CD4-positive, alpha-beta T cell (primary cell): ENCODE measurements at regions not wholly inside any gene's neighbourhood (a gene's known extent, or its start where the extent isn't known, plus 50 kb on each side); places are given as distances from the start of the nearest gene placed in this dataset.

Experiments used
- ATAC-seq: fragments of 200-7000 bp; cut with Tn5 transposase; one replicate; pipeline ENCODE4 v1.10.0; 2022; ENCODE audit warnings: mild to moderate bottlenecking; ENCODE audit not compliant: poor library complexity
- CTCF ChIA-PET: fragments of 350-600 bp; sonication (Branson Sonifier 250); formaldehyde crosslinking; loops from one replicate; lab custom pipeline; 2021; ENCODE audit warnings: antibody characterized with exemption, inconsistent platforms; lab: Charles Lee
- POLR2A ChIA-PET: fragments of 350-600 bp; sonication (Branson Sonifier 250); formaldehyde crosslinking; loops from one replicate; lab custom pipeline; 2021; ENCODE audit warnings: antibody characterized with exemption, inconsistent platforms; lab: Charles Lee
- DNase-seq, 14 experiments: peaks; one replicate each; pipeline ENCODE4 v3.0.0-alpha.2; 2013 to 2020; ENCODE audit warnings: mixed read lengths in 2 of 14
- H3K27ac ChIP-seq, 2 donors: one replicate each; pipeline versions ENCODE4 v1.5.1 to v1.7.0; 2013; ENCODE audit warnings: low read length in 2 of 2, low read depth in 1 of 2, mild to moderate bottlenecking in 1 of 2
- H3K27me3 ChIP-seq, 2 experiments: 1 replicate in 1 of 2; 2 replicates in 1 of 2; pipeline versions ENCODE4 v1.6.1 to v1.7.0; 2013; ENCODE audit warnings: low read length in 2 of 2, control low read depth in 1 of 2, mild to moderate bottlenecking in 1 of 2, moderate library complexity in 1 of 2; ENCODE audit not compliant: insufficient read depth in 2 of 2, control insufficient read depth in 1 of 2
- H3K36me3 ChIP-seq: one replicate; pipeline ENCODE4 v1.6.1; 2013; ENCODE audit warnings: low read length, control low read depth; ENCODE audit not compliant: insufficient read depth
- H3K4me1 ChIP-seq: one replicate; pipeline ENCODE4 v1.6.1; 2013; ENCODE audit warnings: low read length, control low read depth; ENCODE audit not compliant: insufficient read depth
- H3K4me3 ChIP-seq: one replicate; pipeline ENCODE4 v1.5.1; 2013; ENCODE audit warnings: mild to moderate bottlenecking, low read length, moderate library complexity
- H3K9me3 ChIP-seq, 2 experiments: 1 replicate in 1 of 2; 2 replicates in 1 of 2; pipeline versions ENCODE4 v1.6.1 to v1.7.0; 2013; ENCODE audit warnings: low read length in 2 of 2, mild to moderate bottlenecking in 2 of 2, control low read depth in 1 of 2, moderate library complexity in 1 of 2; ENCODE audit not compliant: control insufficient read depth in 1 of 2, insufficient read depth in 1 of 2
- H3K27ac Mint-ChIP-seq: one replicate; pipeline ENCODE4 v1.8.0; 2020; ENCODE audit warnings: mixed read lengths
- H3K27me3 Mint-ChIP-seq: one replicate; pipeline ENCODE4 v1.8.0; 2021; ENCODE audit warnings: mixed read lengths
- H3K36me3 Mint-ChIP-seq: one replicate; pipeline ENCODE4 v1.8.0; 2021; ENCODE audit warnings: low read depth, mixed read lengths
- H3K4me1 Mint-ChIP-seq: one replicate; pipeline ENCODE4 v1.8.0; 2021; ENCODE audit warnings: low read depth, mixed read lengths
- H3K4me3 Mint-ChIP-seq: one replicate; pipeline ENCODE4 v1.8.0; 2020; ENCODE audit warnings: mild to moderate bottlenecking, mixed read lengths
- H3K9me3 Mint-ChIP-seq: one replicate; pipeline ENCODE4 v1.8.0; 2020; ENCODE audit warnings: mixed read lengths
- intact Hi-C, 2 experiments: fragments of 100-400 bp; cut with DNase I in 1 of 2; cut with micrococcal nuclease in 1 of 2; formaldehyde crosslinking; loops; one replicate each; pipeline versions ENCODE4 v1.15.1 to v1.9.0; 2023 to 2025; cut with DNase I, micrococcal nuclease
- TF ChIP-seq, protein P1 (sequence below): fragments of 200-600 bp; IDR thresholded peaks from one replicate; pipeline ENCODE4 v1.8.0; 2022; ENCODE audit warnings: antibody characterized with exemption, mild to moderate bottlenecking

DNA sequence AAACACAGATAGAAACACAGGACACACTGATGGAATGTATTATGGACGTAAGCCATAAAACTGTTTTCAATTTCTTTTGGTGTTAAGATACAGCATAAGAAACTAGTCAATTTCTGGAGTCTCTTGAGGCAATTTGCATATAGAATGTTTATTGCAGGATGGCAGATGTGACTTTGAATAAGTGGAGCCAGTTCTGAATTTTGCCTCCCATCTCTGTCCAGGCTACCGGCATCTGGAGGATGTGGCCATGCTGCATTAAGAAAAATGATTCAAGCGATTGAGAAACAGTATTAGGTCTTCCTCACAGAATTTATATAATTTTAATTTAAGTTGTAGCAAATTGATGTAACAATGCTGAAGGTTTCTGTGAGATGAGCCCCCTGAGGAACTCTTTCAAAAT lies 81.5 kb downstream of the CHST2 start:
- Histone ChIP-seq H3K4me3 (no peak overlapping the region), H3K4me1 (no peaks in the 10 kb centered on the region), H3K27me3 (no peaks in the 10 kb centered on the region), H3K9me3 (peaks cover 0 to 6% of the 10 kb centered on the region in 2 experiments), H3K27ac (no peak overlapping the region), H3K36me3 (no peaks in the 10 kb centered on the region)
- Mint-ChIP-seq H3K9me3 (no peaks in the 10 kb centered on the region), H3K27ac (no peak overlapping the region), H3K4me1 (no peaks in the 10 kb centered on the region), H3K36me3 (no peaks in the 10 kb centered on the region), H3K4me3 (no peak overlapping the region), H3K27me3 (no peaks in the 10 kb centered on the region)
- TF ChIP-seq, protein P1, sequence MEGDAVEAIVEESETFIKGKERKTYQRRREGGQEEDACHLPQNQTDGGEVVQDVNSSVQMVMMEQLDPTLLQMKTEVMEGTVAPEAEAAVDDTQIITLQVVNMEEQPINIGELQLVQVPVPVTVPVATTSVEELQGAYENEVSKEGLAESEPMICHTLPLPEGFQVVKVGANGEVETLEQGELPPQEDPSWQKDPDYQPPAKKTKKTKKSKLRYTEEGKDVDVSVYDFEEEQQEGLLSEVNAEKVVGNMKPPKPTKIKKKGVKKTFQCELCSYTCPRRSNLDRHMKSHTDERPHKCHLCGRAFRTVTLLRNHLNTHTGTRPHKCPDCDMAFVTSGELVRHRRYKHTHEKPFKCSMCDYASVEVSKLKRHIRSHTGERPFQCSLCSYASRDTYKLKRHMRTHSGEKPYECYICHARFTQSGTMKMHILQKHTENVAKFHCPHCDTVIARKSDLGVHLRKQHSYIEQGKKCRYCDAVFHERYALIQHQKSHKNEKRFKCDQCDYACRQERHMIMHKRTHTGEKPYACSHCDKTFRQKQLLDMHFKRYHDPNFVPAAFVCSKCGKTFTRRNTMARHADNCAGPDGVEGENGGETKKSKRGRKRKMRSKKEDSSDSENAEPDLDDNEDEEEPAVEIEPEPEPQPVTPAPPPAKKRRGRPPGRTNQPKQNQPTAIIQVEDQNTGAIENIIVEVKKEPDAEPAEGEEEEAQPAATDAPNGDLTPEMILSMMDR = no peak
- DNase-seq = no peak
- intact Hi-C loops = no loop called here
- POLR2A ChIA-PET = no interaction called here
- CTCF ChIA-PET = interaction anchor here (0.9 kb wide), 1 partner anchor 11 kb away, joined by 3 read pairs; no protein-coding TSS in a partner anchor
- no peak for ATAC-seq

DNA sequence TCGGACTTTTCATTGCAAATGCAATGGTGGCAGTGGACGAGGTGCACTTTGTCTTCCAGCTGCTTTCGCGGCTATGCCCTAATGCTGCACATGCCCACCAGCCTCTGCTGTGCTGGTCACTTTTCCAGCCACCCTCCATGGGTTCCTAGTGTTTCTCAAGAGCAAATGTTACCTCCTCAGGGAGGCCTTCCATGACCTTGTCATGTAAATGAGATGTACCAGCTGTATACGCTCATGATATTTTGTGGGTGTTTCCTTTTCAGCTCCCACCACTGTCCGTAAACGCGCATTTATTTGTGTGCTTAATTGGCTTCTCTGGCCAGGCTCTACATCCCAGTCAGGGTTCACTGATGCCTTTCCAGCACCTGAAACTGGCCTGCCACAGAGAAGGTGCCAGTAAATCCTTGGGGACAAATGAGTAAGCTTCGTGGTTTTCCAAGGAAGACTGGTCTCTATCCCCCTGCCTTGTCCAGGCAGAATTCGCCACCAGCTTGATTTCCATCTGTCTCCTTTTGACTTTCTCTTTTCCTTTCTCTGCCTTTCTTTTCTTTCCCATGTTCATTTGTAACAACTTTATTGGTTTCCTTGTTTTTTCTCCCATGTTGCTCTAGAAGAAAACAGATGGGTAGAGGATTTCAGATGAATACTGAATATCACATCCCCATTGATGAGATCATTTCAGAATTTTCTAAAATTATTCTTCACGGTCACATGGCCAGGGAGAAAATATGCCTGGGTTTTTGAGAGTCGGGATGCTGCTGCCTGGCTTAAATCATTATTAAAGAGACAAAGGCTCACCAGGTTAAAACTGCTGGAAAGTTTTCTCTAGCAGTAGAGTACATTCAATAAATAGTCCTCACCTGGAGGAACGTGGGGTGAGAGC lies 82.5 kb downstream of the CHST2 start:
- DNase-seq = no peak
- no peaks in the 10 kb centered on the region for H3K27me3 ChIP-seq
- intact Hi-C loops = no loop called here
- POLR2A ChIA-PET = no interaction called here
- no peak overlapping the region for H3K4me3 Mint-ChIP-seq
- H3K27ac Mint-ChIP-seq = no peak overlapping the region
- ATAC-seq = no peak
- H3K27ac ChIP-seq = no peak overlapping the region
- H3K9me3 Mint-ChIP-seq = no peaks in the 10 kb centered on the region
- TF ChIP-seq, protein P1 = no peak
- H3K4me1 Mint-ChIP-seq = no peaks in the 10 kb centered on the region
- H3K4me1 ChIP-seq = no peaks in the 10 kb centered on the region
- H3K4me3 ChIP-seq = no peak overlapping the region
- CTCF ChIA-PET = no interaction called here
- H3K36me3 ChIP-seq = no peaks in the 10 kb centered on the region
- no peaks in the 10 kb centered on the region for H3K27me3 Mint-ChIP-seq
- H3K9me3 ChIP-seq = peaks cover 0 to 6% of the 10 kb centered on the region in 2 experiments
- H3K36me3 Mint-ChIP-seq = no peaks in the 10 kb centered on the region

DNA sequence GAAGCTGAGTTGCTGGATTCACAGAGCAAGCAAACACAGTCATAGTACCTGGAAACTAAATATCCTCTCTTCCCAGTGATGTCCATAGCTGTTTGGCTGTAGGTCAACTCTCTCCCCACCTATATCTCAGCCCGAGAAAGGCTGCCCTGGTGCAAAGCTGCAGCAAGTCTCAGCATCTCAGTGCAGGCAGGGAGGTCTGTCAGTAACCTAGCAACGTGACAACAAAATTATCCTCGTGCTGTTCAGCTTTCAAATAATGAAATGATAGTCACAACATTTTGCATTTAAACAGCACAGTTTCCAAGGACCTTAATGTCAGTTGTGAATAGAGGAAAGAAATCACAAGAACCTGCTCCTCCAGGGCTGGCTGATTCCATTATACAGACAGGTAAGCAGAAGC lies 83.6 kb downstream of the CHST2 start:
- POLR2A ChIA-PET = no interaction called here
- no peaks in the 10 kb centered on the region for H3K4me1 Mint-ChIP-seq
- ATAC-seq (no peak), DNase-seq (no peak)
- H3K9me3 ChIP-seq = peaks cover 0 to 6% of the 10 kb centered on the region in 2 experiments
- CTCF ChIA-PET = no interaction called here
- H3K36me3 Mint-ChIP-seq = no peaks in the 10 kb centered on the region
- H3K27ac ChIP-seq = no peak overlapping the region
- no peaks in the 10 kb centered on the region for H3K27me3 ChIP-seq
- intact Hi-C loops = no loop called here
- H3K27ac Mint-ChIP-seq = no peak overlapping the region
- no peaks in the 10 kb centered on the region for H3K36me3 ChIP-seq
- H3K27me3 Mint-ChIP-seq = no peaks in the 10 kb centered on the region
- H3K4me3 Mint-ChIP-seq = no peak overlapping the region
- TF ChIP-seq, protein P1 = no peak
- H3K4me3 ChIP-seq = no peak overlapping the region
- H3K9me3 Mint-ChIP-seq = no peaks in the 10 kb centered on the region
- no peaks in the 10 kb centered on the region for H3K4me1 ChIP-seq
